ENCODE measurements at regions not wholly inside any gene's neighbourhood (a gene's known extent, or its start where the extent isn't known, plus 50 kb on each side); places are given as distances from the start of the nearest gene placed in this dataset.

DNA sequence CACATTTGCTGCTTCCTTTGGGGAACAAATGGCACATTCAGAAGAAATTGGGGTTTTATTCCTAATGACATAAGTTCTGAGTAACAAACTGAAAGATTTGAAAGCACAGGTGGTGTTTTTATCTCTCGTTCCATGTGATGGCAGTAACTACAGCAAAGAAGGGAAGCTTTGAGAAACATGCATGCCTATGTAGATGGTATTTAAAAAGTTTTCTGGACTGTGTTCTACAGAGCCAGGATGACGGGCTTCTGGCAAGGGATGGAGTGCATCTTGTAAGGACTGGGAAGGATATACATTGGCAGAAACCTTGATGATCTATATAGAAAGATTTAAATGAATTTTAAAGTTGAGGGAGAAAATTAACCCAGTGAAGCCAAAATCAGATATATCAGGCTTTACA is 362.2 kb upstream of the ROPN1 start:
- Histone ChIP-seq H3K4me1 (no peaks in the 10 kb centered on the region), H3K9me3 (no peaks in the 10 kb centered on the region), H3K27me3 (no peaks in the 10 kb centered on the region), H3K36me3 (no peaks in the 10 kb centered on the region), H3K4me3 (no peak overlapping the region), H3K27ac (no peak overlapping the region)
- intact Hi-C loops (cut with DNase I; ENCODE audit: low total_unique reads), result no loop called here
- no peak for DNase-seq (ENCODE audit: low spot score in 2 of 2)
- TF ChIP-seq, protein P1, sequence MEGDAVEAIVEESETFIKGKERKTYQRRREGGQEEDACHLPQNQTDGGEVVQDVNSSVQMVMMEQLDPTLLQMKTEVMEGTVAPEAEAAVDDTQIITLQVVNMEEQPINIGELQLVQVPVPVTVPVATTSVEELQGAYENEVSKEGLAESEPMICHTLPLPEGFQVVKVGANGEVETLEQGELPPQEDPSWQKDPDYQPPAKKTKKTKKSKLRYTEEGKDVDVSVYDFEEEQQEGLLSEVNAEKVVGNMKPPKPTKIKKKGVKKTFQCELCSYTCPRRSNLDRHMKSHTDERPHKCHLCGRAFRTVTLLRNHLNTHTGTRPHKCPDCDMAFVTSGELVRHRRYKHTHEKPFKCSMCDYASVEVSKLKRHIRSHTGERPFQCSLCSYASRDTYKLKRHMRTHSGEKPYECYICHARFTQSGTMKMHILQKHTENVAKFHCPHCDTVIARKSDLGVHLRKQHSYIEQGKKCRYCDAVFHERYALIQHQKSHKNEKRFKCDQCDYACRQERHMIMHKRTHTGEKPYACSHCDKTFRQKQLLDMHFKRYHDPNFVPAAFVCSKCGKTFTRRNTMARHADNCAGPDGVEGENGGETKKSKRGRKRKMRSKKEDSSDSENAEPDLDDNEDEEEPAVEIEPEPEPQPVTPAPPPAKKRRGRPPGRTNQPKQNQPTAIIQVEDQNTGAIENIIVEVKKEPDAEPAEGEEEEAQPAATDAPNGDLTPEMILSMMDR (IDR thresholded peaks at IDR 0.05), result no peak
- TF ChIP-seq POLR2AphosphoS5 (IDR thresholded peaks at IDR 0.05) (no peak), POLR2A (IDR thresholded peaks at IDR 0.05) (no peak)

DNA sequence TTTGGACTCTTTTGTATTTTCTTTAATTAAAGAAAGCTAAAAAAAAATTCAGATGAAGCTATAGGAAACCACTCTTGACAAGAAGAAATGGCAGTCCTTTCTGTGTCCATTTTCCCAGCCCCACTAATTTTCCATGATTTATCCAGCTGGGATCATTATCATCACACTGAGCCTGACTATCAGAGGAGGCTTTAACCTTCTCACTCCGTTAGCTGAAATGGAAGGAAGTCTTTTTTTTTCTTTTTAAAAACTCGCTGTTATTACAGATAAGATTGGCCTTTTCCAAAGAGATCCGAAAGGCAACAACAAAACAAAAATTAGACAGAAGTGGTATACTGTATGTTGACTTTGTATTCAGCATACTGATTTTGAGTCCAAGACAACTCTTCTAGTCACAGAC is 366.2 kb upstream of the ROPN1 start:
- Histone ChIP-seq H3K36me3 (no peaks in the 10 kb centered on the region), H3K9me3 (no peaks in the 10 kb centered on the region), H3K4me3 (no peak overlapping the region), H3K27me3 (no peaks in the 10 kb centered on the region), H3K27ac (no peak overlapping the region), H3K4me1 (no peaks in the 10 kb centered on the region)
- intact Hi-C loops (cut with DNase I; ENCODE audit: low total_unique reads), result no loop called here
- no peak for DNase-seq (ENCODE audit: low spot score in 2 of 2)
- no peak for TF ChIP-seq POLR2AphosphoS5 (IDR thresholded peaks at IDR 0.05)
- TF ChIP-seq, protein P1 (IDR thresholded peaks at IDR 0.05), result no peak
- TF ChIP-seq POLR2A (IDR thresholded peaks at IDR 0.05), result no peak

DNA sequence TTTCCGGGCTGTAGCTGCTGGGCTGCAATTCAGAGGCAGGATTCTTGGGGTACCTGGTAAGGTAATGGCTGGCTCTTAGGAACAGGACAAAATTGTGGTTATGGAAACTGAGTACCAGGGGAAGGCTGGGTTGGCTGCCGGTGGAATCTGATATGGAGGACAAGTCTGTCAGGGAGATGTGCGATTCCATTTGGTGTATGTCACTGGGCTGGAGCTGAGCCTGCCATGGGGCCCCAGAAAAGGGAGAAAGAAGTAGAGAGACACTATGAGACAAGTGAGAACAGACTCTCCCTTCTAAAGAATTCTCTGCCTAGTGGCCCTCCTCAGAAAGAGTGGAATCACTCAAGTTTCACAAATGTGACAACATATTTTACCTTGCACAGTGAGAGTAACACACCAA is 368.2 kb upstream of the ROPN1 start:
- DNase-seq (ENCODE audit: low spot score in 2 of 2), result no peak
- no peak for TF ChIP-seq POLR2AphosphoS5 (IDR thresholded peaks at IDR 0.05)
- TF ChIP-seq POLR2A (IDR thresholded peaks at IDR 0.05), result no peak
- TF ChIP-seq, protein P1 (IDR thresholded peaks at IDR 0.05), result no peak
- no peaks in the 10 kb centered on the region for H3K27me3 ChIP-seq
- no peaks in the 10 kb centered on the region for H3K36me3 ChIP-seq
- no peaks in the 10 kb centered on the region for H3K9me3 ChIP-seq
- H3K4me1 ChIP-seq, result no peaks in the 10 kb centered on the region
- no peak overlapping the region for H3K27ac ChIP-seq
- no peak overlapping the region for H3K4me3 ChIP-seq
- intact Hi-C loops (cut with DNase I; ENCODE audit: low total_unique reads), result loop anchor here (10.0 kb wide), 1 partner anchor 1805 kb away; no protein-coding TSS in a partner anchor

DNA sequence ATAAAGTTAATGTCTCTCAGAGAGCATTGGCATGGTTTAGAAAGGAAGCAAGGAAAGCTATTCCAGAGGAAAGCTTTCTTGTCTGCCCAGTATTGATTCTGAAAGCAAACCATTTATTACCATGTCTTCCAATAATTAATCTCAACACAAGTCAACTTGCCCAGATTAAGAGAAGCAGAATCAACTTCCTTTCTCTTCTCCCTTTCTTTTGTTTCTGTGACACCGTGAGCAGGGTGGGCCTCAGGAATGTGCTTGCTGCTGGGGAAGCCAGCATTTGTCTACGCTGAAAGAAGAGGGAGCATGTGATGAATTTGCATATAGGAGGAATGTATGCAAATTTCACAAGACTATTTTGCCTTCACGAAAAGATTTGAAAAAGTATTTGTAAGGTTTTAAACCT is 368.6 kb upstream of the ROPN1 start:
- TF ChIP-seq POLR2A (IDR thresholded peaks at IDR 0.05), result no peak
- TF ChIP-seq, protein P1 (IDR thresholded peaks at IDR 0.05), result no peak
- H3K27me3 ChIP-seq, result no peaks in the 10 kb centered on the region
- no peaks in the 10 kb centered on the region for H3K9me3 ChIP-seq
- H3K4me1 ChIP-seq, result no peaks in the 10 kb centered on the region
- no peak overlapping the region for H3K4me3 ChIP-seq
- intact Hi-C loops (cut with DNase I; ENCODE audit: low total_unique reads), result loop anchor here (10.0 kb wide), 1 partner anchor 1804 kb away; no protein-coding TSS in a partner anchor
- H3K27ac ChIP-seq, result no peak overlapping the region
- H3K36me3 ChIP-seq, result no peaks in the 10 kb centered on the region
- DNase-seq (ENCODE audit: low spot score in 2 of 2), result no peak

DNA sequence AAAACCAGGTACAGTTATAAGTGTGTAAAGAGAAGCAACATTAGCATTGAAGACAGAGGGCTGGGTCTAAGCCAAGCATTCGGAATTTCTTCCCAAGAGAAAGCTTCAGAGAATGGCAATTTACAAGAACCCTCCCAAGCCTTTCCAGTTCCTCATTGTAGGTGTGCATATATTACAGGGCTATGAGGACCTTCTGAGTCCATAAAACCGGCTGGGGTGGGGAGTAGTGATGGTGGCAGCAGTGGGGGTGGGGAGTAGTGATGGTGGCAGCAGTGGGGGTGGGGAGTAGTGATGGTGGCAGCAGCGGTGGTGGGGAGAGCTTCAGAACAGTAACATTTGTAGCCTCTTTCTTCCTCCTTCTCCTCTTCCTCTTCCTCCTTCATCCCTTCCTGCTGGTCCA is 368.7 kb upstream of the UMPS start:
- no peaks in the 10 kb centered on the region for H3K36me3 ChIP-seq
- intact Hi-C loops (cut with DNase I; ENCODE audit: low total_unique reads), result loop anchor here (10.0 kb wide), 1 partner anchor 1803 kb away; no protein-coding TSS in a partner anchor
- DNase-seq (ENCODE audit: low spot score in 2 of 2), result no peak
- no peak overlapping the region for H3K4me3 ChIP-seq
- H3K9me3 ChIP-seq, result no peaks in the 10 kb centered on the region
- no peaks in the 10 kb centered on the region for H3K4me1 ChIP-seq
- no peak overlapping the region for H3K27ac ChIP-seq
- H3K27me3 ChIP-seq, result no peaks in the 10 kb centered on the region
- TF ChIP-seq, protein P1 (IDR thresholded peaks at IDR 0.05), result no peak
- TF ChIP-seq POLR2AphosphoS5 (IDR thresholded peaks at IDR 0.05), result no peak
- TF ChIP-seq POLR2A (IDR thresholded peaks at IDR 0.05), result no peak
